ENCODE measurements at regions not wholly inside any gene's neighbourhood (a gene's known extent, or its start where the extent isn't known, plus 50 kb on each side); places are given as distances from the start of the nearest gene placed in this dataset.

- WGBS: 94% methylated on average over 5 of the region's 5 CpGs
- no peak for DNase-seq (ENCODE audit: low read depth in 6 of 9, low spot score in 9 of 9)
- Histone ChIP-seq H3K9me3 (ENCODE audit: control insufficient read depth in 2 of 2, insufficient read depth in 1 of 2, low read length in 1 of 2) (no peaks in the 10 kb centered on the region), H3K27me3 (ENCODE audit: control insufficient read depth in 2 of 2, insufficient read depth in 1 of 2, low read length in 1 of 2) (no peaks in the 10 kb centered on the region), H3K27ac (ENCODE audit: low read depth in 1 of 2, low read length in 1 of 2) (no peak overlapping the region), H3K36me3 (ENCODE audit: control insufficient read depth in 2 of 2, insufficient read depth in 2 of 2, low read length in 1 of 2) (no peaks in the 10 kb centered on the region), H3K4me3 (ENCODE audit: low read length in 2 of 2) (no peak overlapping the region), H3K4me1 (ENCODE audit: control insufficient read depth in 2 of 2, insufficient read depth in 2 of 2, low read length in 2 of 2) (no peaks in the 10 kb centered on the region)
These were observed 354.9 kb upstream of the FAR2 start for GRCh38 chr12:28794211-28794610.

GRCh38 chr12:28794786-28795185 lies 354.3 kb upstream of the FAR2 start:
- Histone ChIP-seq H3K27me3 (ENCODE audit: control insufficient read depth in 2 of 2, insufficient read depth in 1 of 2, low read length in 1 of 2) (no peaks in the 10 kb centered on the region), H3K4me3 (ENCODE audit: low read length in 2 of 2) (no peak overlapping the region), H3K36me3 (ENCODE audit: control insufficient read depth in 2 of 2, insufficient read depth in 2 of 2, low read length in 1 of 2) (no peaks in the 10 kb centered on the region), H3K4me1 (ENCODE audit: control insufficient read depth in 2 of 2, insufficient read depth in 2 of 2, low read length in 2 of 2) (no peaks in the 10 kb centered on the region), H3K9me3 (ENCODE audit: control insufficient read depth in 2 of 2, insufficient read depth in 1 of 2, low read length in 1 of 2) (no peaks in the 10 kb centered on the region), H3K27ac (ENCODE audit: low read depth in 1 of 2, low read length in 1 of 2) (no peak overlapping the region)
- 93% methylated on average over 4 of the region's 4 CpGs for WGBS
- DNase-seq (ENCODE audit: low read depth in 6 of 9, low spot score in 9 of 9): no peak

GRCh38 chr12:28795311-28795710 lies 353.8 kb upstream of the FAR2 start:
- DNase-seq (ENCODE audit: low read depth in 6 of 9, low spot score in 9 of 9): no peak
- no peak overlapping the region for H3K27ac ChIP-seq (ENCODE audit: low read depth in 1 of 2, low read length in 1 of 2)
- no peaks in the 10 kb centered on the region for H3K4me1 ChIP-seq (ENCODE audit: control insufficient read depth in 2 of 2, insufficient read depth in 2 of 2, low read length in 2 of 2)
- H3K9me3 ChIP-seq (ENCODE audit: control insufficient read depth in 2 of 2, insufficient read depth in 1 of 2, low read length in 1 of 2): no peaks in the 10 kb centered on the region
- H3K27me3 ChIP-seq (ENCODE audit: control insufficient read depth in 2 of 2, insufficient read depth in 1 of 2, low read length in 1 of 2): no peaks in the 10 kb centered on the region
- H3K36me3 ChIP-seq (ENCODE audit: control insufficient read depth in 2 of 2, insufficient read depth in 2 of 2, low read length in 1 of 2): no peaks in the 10 kb centered on the region
- 12% methylated on average over 1 of the region's 1 CpG for WGBS
- H3K4me3 ChIP-seq (ENCODE audit: low read length in 2 of 2): no peak overlapping the region

GRCh38 chr12:28799348-28799747 lies 349.7 kb upstream of the FAR2 start:
- H3K27me3 ChIP-seq (ENCODE audit: control insufficient read depth in 2 of 2, insufficient read depth in 1 of 2, low read length in 1 of 2): no peaks in the 10 kb centered on the region
- DNase-seq (ENCODE audit: low read depth in 6 of 9, low spot score in 9 of 9): no peak
- 98% methylated on average over 1 of the region's 1 CpG for WGBS
- no peaks in the 10 kb centered on the region for H3K4me1 ChIP-seq (ENCODE audit: control insufficient read depth in 2 of 2, insufficient read depth in 2 of 2, low read length in 2 of 2)
- no peak overlapping the region for H3K27ac ChIP-seq (ENCODE audit: low read depth in 1 of 2, low read length in 1 of 2)
- no peaks in the 10 kb centered on the region for H3K36me3 ChIP-seq (ENCODE audit: control insufficient read depth in 2 of 2, insufficient read depth in 2 of 2, low read length in 1 of 2)
- H3K4me3 ChIP-seq (ENCODE audit: low read length in 2 of 2): no peak overlapping the region
- H3K9me3 ChIP-seq (ENCODE audit: control insufficient read depth in 2 of 2, insufficient read depth in 1 of 2, low read length in 1 of 2): no peaks in the 10 kb centered on the region

- Histone ChIP-seq H3K27me3 (ENCODE audit: control insufficient read depth in 2 of 2, insufficient read depth in 1 of 2, low read length in 1 of 2) (no peaks in the 10 kb centered on the region), H3K36me3 (ENCODE audit: control insufficient read depth in 2 of 2, insufficient read depth in 2 of 2, low read length in 1 of 2) (no peaks in the 10 kb centered on the region), H3K27ac (ENCODE audit: low read depth in 1 of 2, low read length in 1 of 2) (no peak overlapping the region), H3K4me1 (ENCODE audit: control insufficient read depth in 2 of 2, insufficient read depth in 2 of 2, low read length in 2 of 2) (no peaks in the 10 kb centered on the region), H3K9me3 (ENCODE audit: control insufficient read depth in 2 of 2, insufficient read depth in 1 of 2, low read length in 1 of 2) (no peaks in the 10 kb centered on the region), H3K4me3 (ENCODE audit: low read length in 2 of 2) (no peak overlapping the region)
- DNase-seq (ENCODE audit: low read depth in 6 of 9, low spot score in 9 of 9): no peak
- 90% methylated on average over 1 of the region's 1 CpG for WGBS
These were observed 348.9 kb upstream of the FAR2 start for GRCh38 chr12:28800129-28800528.

GRCh38 chr12:28802706-28803438 lies 346.2 kb upstream of the FAR2 start:
- Histone ChIP-seq H3K27ac (ENCODE audit: low read depth in 1 of 2, low read length in 1 of 2) (no peak overlapping the region), H3K36me3 (ENCODE audit: control insufficient read depth in 2 of 2, insufficient read depth in 2 of 2, low read length in 1 of 2) (no peaks in the 10 kb centered on the region), H3K4me3 (ENCODE audit: low read length in 2 of 2) (no peak overlapping the region), H3K9me3 (ENCODE audit: control insufficient read depth in 2 of 2, insufficient read depth in 1 of 2, low read length in 1 of 2) (no peaks in the 10 kb centered on the region), H3K4me1 (ENCODE audit: control insufficient read depth in 2 of 2, insufficient read depth in 2 of 2, low read length in 2 of 2) (no peaks in the 10 kb centered on the region), H3K27me3 (ENCODE audit: control insufficient read depth in 2 of 2, insufficient read depth in 1 of 2, low read length in 1 of 2) (no peaks in the 10 kb centered on the region)
- WGBS: 93% methylated on average over 5 of the region's 5 CpGs
- DNase-seq (ENCODE audit: low read depth in 6 of 9, low spot score in 9 of 9): no peak

GRCh38 chr12:28807535-28807934 lies 341.5 kb upstream of the FAR2 start:
- H3K9me3 ChIP-seq (ENCODE audit: control insufficient read depth in 2 of 2, insufficient read depth in 1 of 2, low read length in 1 of 2): no peaks in the 10 kb centered on the region
- no peaks in the 10 kb centered on the region for H3K36me3 ChIP-seq (ENCODE audit: control insufficient read depth in 2 of 2, insufficient read depth in 2 of 2, low read length in 1 of 2)
- no peak overlapping the region for H3K27ac ChIP-seq (ENCODE audit: low read depth in 1 of 2, low read length in 1 of 2)
- 90% methylated on average over 3 of the region's 3 CpGs for WGBS
- no peaks in the 10 kb centered on the region for H3K4me1 ChIP-seq (ENCODE audit: control insufficient read depth in 2 of 2, insufficient read depth in 2 of 2, low read length in 2 of 2)
- no peak overlapping the region for H3K4me3 ChIP-seq (ENCODE audit: low read length in 2 of 2)
- no peak for DNase-seq (ENCODE audit: low read depth in 6 of 9, low spot score in 9 of 9)
- H3K27me3 ChIP-seq (ENCODE audit: control insufficient read depth in 2 of 2, insufficient read depth in 1 of 2, low read length in 1 of 2): no peaks in the 10 kb centered on the region

GRCh38 chr12:28811457-28811856 lies 337.6 kb upstream of the FAR2 start:
- H3K27me3 ChIP-seq (ENCODE audit: control insufficient read depth in 2 of 2, insufficient read depth in 1 of 2, low read length in 1 of 2): no peaks in the 10 kb centered on the region
- no peaks in the 10 kb centered on the region for H3K36me3 ChIP-seq (ENCODE audit: control insufficient read depth in 2 of 2, insufficient read depth in 2 of 2, low read length in 1 of 2)
- DNase-seq (ENCODE audit: low read depth in 6 of 9, low spot score in 9 of 9): no peak
- no peak overlapping the region for H3K27ac ChIP-seq (ENCODE audit: low read depth in 1 of 2, low read length in 1 of 2)
- H3K9me3 ChIP-seq (ENCODE audit: control insufficient read depth in 2 of 2, insufficient read depth in 1 of 2, low read length in 1 of 2): no peaks in the 10 kb centered on the region
- H3K4me3 ChIP-seq (ENCODE audit: low read length in 2 of 2): no peak overlapping the region
- no peaks in the 10 kb centered on the region for H3K4me1 ChIP-seq (ENCODE audit: control insufficient read depth in 2 of 2, insufficient read depth in 2 of 2, low read length in 2 of 2)
- 99% methylated on average over 5 of the region's 5 CpGs for WGBS

- no peak overlapping the region for H3K27ac ChIP-seq (ENCODE audit: low read depth in 1 of 2, low read length in 1 of 2)
- no peak for DNase-seq (ENCODE audit: low read depth in 6 of 9, low spot score in 9 of 9)
- H3K4me3 ChIP-seq (ENCODE audit: low read length in 2 of 2): no peak overlapping the region
- no peaks in the 10 kb centered on the region for H3K9me3 ChIP-seq (ENCODE audit: control insufficient read depth in 2 of 2, insufficient read depth in 1 of 2, low read length in 1 of 2)
- no peaks in the 10 kb centered on the region for H3K4me1 ChIP-seq (ENCODE audit: control insufficient read depth in 2 of 2, insufficient read depth in 2 of 2, low read length in 2 of 2)
- WGBS: 86% methylated on average over 4 of the region's 4 CpGs
- no peaks in the 10 kb centered on the region for H3K36me3 ChIP-seq (ENCODE audit: control insufficient read depth in 2 of 2, insufficient read depth in 2 of 2, low read length in 1 of 2)
- H3K27me3 ChIP-seq (ENCODE audit: control insufficient read depth in 2 of 2, insufficient read depth in 1 of 2, low read length in 1 of 2): no peaks in the 10 kb centered on the region
These were observed 334.8 kb upstream of the FAR2 start for GRCh38 chr12:28814246-28814645.

Measured in thymus (tissue), 11 donors.